ENCODE measurements at regions not wholly inside any gene's neighbourhood (a gene's known extent, or its start where the extent isn't known, plus 50 kb on each side); places are given as distances from the start of the nearest gene placed in this dataset.

- TF ChIP-seq RARB (CRISPR knock-in tag; IDR thresholded peaks at IDR 0.05) (no peak), POU6F1 (CRISPR knock-in tag; IDR thresholded peaks at IDR 0.05; ENCODE audit: borderline replicate concordance, low read depth) (no peak), ZNF8 (CRISPR knock-in tag; IDR thresholded peaks at IDR 0.05) (no peak), TSHZ2 (CRISPR knock-in tag; IDR thresholded peaks at IDR 0.05) (no peak), PPARA (CRISPR knock-in tag; IDR thresholded peaks at IDR 0.05; ENCODE audit: borderline replicate concordance) (no peak), TCF4 (CRISPR knock-in tag; IDR thresholded peaks at IDR 0.05; ENCODE audit: borderline replicate concordance) (no peak)
Measured at GRCh38 chr5:165795073-165795472, 2289.7 kb downstream of the MAT2B start.

Measured in SK-N-SH treated with all-trans-retinoic acid at 6 μM for 48 hours (cell line).